ENCODE measurements at regions not wholly inside any gene's neighbourhood (a gene's known extent, or its start where the extent isn't known, plus 50 kb on each side); places are given as distances from the start of the nearest gene placed in this dataset.
"Not testable (repeated sequence)": the region's sequence is repeated elsewhere in the genome, so short reads cannot be mapped to it uniquely, and the experiment has no call there.

- no peak overlapping the region for H3K4me3 ChIP-seq (ENCODE audit: low read depth, low read length)
Measured at GRCh38 chr13:107928762-107929161, 286.6 kb downstream of the LIG4 start.

DNA sequence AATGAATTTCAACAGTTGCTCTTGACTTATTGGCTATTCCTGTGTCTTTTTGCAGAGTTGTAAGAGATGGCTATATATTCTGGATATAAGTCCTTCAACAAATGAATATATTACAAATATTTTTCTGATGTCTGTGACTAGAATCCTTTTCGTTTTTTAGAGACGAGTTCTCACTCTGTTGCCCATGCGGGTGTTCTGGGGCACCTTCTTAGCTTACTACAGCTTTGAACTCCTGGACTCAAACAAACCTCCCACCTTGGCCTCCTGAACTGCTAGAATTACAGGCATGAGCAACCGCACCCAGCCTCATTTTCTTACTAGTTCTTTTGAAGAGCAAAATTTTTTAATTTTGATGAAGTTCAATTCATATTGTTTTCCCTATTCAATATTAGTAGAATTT lies 287.8 kb downstream of the LIG4 start:
- H3K4me3 ChIP-seq (ENCODE audit: low read depth, low read length): no peak overlapping the region

DNA sequence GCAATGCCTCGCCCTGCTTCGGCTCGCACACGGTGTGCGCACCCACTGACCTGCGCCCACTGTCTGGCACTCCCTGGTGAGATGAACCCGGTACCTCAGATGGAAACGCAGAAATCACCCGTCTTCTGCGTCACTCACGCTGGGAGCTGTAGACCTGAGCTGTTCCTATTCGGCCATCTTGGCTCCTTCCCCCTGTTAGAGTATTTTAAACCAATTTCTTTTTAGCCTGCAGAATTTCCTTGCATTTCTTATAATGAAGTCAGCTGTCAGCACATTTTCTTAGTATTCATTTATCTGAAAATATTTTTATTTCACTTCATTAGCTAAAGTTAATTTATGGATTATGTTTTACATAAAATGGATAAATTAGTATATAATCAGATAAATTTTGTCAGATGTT lies 288.8 kb downstream of the LIG4 start:
- H3K4me3 ChIP-seq (ENCODE audit: low read depth, low read length): not testable (repeated sequence)

DNA sequence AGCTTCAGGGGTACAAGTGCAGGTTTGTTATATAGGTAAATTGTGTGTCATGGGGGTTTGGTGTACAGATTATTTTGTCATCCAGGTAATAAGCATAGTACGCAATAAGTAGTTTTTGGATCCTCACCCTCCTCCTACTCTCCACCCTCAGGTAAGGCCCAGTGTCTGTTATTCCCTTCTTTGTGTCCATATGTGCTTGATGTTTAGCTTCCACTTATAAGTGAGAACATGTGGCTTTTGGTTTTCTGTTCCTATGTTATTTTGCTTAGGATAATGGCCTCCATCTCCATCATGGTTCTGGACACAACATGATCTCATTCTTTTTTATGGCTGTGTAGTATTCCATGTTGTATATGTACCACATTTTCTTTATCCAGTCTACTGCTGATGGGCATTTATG lies 298.4 kb downstream of the LIG4 start:
- not testable (repeated sequence) for H3K4me3 ChIP-seq (ENCODE audit: low read depth, low read length)

GRCh38 chr13:107912745-107913144 lies 302.6 kb downstream of the LIG4 start:
- no peak overlapping the region for H3K4me3 ChIP-seq (ENCODE audit: low read depth, low read length)

DNA sequence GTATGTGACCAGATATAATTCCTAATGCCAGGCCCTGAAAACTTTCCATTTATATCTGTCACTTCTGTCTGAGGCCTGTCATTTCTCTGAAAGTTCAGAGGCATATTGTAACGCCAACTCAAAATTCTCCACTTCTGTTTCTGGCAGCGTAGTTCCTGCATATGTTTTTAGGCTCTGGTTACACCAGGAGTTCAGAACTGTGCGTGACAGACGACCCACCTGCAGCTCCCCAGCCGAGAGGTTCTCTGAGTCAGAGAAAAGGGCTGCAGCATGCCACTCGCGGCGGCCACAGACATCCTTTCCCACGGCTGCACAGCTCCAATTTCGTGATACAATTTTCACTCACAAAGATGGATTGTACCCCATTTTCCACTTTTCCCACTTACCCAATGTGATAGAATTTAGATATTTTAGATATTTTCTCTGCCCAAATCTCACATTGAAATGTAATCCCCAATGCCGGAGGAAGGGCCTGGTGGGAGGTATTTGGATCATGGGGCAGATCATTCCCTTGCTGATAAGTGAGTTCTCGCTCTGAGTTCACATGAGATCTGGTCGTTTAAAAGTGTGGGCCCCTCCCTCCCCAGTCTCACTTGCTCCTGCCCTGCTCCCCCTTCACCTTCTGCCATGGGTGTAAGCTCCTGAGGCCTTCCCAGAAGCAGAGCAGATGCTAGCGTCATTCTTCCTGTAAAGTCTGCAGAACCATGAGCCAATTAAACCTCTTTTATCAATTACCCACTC lies 308.1 kb downstream of the LIG4 start:
- H3K4me3 ChIP-seq (ENCODE audit: low read depth, low read length): no peak overlapping the region

DNA sequence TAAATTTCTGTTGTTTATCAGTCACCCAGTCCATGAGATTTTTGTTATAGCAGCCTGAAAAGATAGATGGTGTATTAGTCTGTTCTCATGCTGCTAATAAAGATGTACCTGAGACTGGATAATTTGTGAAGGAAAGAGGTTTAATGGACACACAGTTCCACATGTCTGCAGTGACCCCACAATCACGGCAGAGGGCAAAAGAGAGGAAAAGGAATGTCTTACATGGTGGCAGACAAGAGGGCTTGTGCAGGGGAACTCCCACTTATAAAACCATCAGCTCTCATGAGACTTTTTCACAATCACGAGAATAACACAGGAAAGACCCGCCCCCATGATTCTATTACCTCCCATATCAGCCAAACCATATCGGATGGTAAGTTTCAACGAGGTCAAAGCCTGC lies 309.2 kb downstream of the LIG4 start:
- H3K4me3 ChIP-seq (ENCODE audit: low read depth, low read length): no peak overlapping the region

- no peak overlapping the region for H3K4me3 ChIP-seq (ENCODE audit: low read depth, low read length)
Measured at GRCh38 chr13:107901996-107902562, 313.3 kb downstream of the LIG4 start.

DNA sequence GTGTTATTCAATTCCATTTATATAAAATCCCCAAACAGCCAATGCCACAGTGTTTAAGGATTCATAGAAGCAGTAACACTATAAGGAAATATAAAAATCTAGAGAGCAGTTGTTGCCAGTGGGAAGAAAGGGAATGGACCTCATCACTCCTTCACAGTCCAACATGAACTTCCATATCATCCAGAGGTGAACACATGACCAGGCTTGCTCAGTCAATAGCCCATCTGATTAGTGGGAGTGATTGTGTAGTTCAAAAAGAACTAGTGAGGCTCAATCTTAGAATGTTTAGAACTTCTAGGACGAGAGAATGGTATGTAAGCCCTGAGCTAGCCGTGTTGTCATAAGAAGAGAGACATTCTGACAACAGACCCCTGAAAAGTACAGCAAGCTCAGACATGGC lies 314.1 kb downstream of the LIG4 start:
- H3K4me3 ChIP-seq (ENCODE audit: low read depth, low read length): no peak overlapping the region

GRCh38 chr13:107900775-107901174 lies 314.6 kb downstream of the LIG4 start:
- no peak overlapping the region for H3K4me3 ChIP-seq (ENCODE audit: low read depth, low read length)

GRCh38 chr13:107886118-107886517 lies 329.2 kb downstream of the LIG4 start:
- H3K4me3 ChIP-seq (ENCODE audit: low read depth, low read length): no peak overlapping the region

DNA sequence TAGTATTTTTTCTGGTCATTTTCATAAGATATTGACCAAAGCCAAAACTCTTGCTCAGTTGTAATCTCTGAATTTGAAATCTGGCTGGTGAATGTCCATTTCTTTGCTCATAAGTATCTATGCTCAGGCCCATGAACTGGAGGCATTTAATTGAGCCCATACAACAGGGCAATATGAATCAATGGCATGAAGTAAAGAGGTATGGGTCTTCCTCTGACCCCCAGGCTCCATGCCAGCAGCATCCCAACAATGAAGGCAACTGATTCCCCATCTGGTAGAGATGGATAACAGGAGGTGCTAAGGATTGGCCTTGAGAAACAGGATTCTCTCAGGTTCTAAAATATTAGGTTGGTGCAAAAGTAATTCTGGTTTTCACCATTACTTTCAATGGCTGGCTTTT lies 330.8 kb downstream of the LIG4 start:
- H3K4me3 ChIP-seq (ENCODE audit: low read depth, low read length): no peak overlapping the region

GRCh38 chr13:107883561-107884175 lies 331.7 kb downstream of the LIG4 start:
- H3K4me3 ChIP-seq (ENCODE audit: low read depth, low read length): no peak overlapping the region

DNA sequence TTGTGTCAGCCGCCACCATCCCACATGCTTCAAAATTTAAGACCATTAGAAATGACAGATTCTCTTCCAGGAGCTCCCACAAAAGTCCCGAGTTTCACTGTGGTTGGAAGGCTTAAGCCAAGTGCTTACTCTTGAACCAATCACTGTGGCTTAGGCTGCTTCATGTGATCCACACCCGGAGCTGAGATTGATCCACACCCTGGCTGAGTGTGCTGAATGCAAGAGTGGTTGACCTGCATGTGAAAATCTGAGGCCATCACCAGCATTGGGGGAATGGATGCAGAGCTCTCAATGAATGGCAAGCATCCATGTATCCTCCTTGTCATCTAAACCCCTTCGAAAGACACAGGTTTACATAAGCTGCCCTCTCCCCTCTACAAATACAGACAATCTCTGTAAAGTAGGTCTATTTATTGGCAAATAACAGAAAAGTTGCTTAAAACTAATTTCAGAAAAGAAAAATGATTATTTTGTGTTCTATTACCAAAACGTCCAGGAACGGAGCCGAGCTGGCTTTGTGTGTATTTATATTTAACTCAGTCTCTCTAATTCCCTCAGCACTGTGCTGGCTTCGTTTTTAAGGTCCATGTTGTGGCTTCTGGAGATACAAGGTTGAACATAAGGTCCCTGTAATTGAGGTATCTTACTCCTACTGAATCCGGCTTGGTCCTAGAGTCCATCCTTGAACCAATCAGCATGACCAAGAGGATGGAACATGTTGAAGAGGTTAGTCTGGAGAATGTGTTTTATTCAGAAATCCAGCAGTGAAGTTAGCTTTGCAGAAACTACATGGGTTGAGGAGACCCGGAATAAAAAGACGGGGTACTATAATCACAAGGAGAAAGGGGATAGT lies 332.4 kb downstream of the LIG4 start:
- H3K4me3 ChIP-seq (ENCODE audit: low read depth, low read length): no peak overlapping the region

- H3K4me3 ChIP-seq (ENCODE audit: low read depth, low read length): no peak overlapping the region
Measured at GRCh38 chr13:107881362-107881761, 334.0 kb downstream of the LIG4 start.

DNA sequence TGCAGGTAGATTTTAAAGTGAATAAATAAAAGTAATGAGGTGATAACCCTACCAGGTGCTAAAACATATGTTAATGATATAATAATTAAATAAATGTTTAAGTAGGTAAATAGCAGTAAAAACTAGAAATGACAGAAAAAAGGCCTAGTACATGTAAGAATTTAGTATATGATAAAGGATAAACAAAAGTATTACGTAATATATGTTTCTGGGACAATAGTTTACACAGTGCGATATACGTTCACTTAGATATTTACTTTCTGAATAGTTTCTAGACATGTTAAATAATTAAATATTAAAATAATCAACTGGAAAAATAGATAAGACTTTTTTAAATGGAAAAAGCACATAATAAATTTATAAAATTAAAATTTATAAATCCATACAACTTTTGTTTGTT lies 340.9 kb downstream of the LIG4 start:
- no peak overlapping the region for H3K4me3 ChIP-seq (ENCODE audit: low read depth, low read length)

DNA sequence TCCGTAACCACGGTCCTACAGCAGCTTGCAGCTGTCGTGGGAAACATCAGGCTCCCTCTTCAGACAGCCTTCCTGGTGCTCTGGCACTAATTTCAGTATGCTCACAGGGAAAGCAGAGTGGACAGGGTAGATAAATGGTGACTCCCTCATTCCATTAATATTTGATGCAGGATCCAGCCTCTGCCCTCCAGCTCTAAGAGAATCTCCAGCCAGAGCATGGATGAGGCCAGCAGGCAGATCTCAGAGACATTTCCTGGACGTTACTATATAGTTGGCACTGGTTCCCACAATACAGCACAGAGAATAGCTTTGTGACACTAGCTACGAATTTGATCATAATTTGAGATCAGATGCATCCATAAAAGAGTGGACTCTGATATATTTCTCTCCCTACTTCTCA lies 341.4 kb downstream of the LIG4 start:
- H3K4me3 ChIP-seq (ENCODE audit: low read depth, low read length): no peak overlapping the region

GRCh38 chr13:107870400-107870799 lies 344.9 kb downstream of the LIG4 start:
- no peak overlapping the region for H3K4me3 ChIP-seq (ENCODE audit: low read depth, low read length)

DNA sequence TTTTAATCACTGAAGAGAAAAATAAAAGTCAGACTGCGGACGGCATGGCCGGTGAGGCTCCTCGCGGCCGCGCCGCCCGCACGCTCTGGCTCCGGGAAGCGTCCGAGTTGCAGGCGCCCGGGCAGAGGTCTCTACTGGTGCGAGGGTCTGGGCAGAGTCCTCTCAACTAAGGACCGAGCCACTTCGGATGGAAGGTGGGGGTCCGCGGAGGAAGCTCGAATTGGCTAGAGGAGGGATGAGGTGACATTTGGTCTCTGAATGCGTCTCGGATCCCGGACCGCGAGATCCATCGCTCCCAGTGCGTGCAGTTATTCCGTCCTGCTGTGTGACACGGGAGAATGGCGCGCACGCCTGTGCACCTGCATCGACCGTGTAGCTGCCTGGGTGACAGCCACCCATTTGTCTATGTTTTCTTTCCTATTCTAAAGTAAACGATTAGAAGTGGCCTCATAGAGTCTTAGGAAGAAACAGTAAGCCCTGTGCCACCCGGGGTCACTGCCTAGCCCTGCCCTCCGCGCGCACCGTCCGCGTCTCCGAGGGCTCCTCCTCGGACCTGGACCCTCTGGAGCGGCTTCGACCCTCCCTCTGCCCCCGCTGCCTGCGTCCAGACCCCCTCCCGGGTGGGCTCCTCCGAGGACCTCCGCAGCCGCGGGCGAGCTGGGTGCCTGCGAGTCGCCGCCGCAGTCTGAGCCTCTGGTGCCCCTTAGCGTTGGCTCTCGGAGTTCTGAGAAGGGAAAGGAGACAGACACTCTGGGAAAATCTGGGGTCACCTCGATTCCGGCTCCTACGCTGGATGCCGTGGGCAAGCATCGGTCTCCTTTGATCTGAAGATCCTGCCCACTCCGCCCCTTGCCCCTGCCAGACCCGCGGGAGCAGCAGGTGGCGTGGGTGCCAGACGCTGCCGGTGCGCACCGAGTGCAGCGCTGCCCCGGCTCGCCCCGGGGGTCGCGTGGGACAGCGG lies 347.4 kb downstream of the LIG4 start:
- H3K4me3 ChIP-seq (ENCODE audit: low read depth, low read length): peak overlapping the region; percentile 79

DNA sequence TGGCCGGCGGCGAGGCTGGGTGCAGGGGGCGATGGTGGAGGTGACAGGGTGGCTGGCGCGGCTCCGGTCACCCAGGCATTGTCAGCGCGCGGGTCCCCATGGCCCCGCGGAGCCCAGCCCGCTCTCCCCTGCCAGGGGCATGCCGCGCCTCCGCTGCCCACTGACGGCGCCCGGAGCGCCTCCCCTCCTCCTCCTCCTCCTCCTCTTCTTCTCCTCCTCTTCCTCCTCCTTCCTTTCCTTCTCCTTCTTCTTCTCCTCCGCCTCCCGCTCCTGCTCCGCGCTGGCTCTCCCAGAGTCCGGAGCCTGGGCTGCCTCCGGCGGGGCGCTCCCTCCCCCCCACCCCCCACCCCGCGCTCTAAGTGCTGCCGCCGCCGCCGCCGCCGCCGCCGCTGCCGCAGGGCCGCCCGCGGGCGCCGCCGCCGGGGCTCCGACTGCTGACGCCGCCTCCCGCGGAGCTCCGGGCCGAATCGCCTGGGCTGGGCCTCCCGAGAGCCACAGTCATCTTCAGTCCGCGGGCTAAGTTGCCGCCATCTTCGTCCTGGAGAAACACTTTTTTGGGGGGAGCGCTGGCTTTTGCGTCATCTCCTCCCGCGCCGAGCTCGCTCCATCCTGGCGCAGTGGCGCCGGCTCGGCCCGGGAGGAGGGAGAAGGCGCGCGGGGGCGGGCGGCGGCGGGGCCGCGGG lies 348.3 kb downstream of the LIG4 start:
- H3K4me3 ChIP-seq (ENCODE audit: low read depth, low read length): peak overlapping the region; percentile 79

All from iPS-11a (cell line).